ENCODE measurements at regions not wholly inside any gene's neighbourhood (a gene's known extent, or its start where the extent isn't known, plus 50 kb on each side); places are given as distances from the start of the nearest gene placed in this dataset.
A peak's percentile ranks its signal among the peaks of the same experiment; 100 is the strongest.

DNA sequence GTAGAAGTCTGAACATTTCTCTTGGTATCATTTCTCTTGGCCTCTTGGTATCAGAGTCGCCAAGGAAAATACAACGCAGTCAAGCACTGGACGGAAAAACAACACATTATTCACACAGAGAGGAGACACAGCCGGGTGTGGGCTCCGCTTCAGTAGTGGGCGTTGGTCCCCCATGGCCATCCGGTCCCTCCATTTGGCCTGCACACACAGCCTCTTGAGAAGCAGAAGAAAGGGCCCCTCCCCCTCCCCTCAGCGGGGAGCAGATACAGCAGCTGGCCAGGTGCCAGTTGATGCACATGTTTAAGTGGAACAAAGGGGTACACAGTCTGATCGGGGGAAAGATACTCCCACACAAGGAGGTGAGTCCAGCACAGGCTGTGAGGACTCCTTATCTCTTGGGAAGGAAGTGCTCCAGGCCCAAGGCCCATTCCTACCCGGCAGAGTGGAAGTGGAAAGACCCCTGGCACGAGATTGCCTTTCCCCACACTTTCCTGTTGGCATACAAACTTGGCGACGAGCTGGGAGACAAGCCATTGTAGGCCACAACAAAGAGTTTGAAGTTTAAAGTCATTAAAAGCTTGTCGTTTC lies 311.3 kb downstream of the FAM72C start:
- Histone ChIP-seq H2BK5ac (ENCODE audit: low read depth, low read length) (no peak overlapping the region), H3K4me3 (ENCODE audit: extremely low read depth in 1 of 4, insufficient read depth in 2 of 4, low read depth in 3 of 4, low read length in 4 of 4) (no peak overlapping the region), H3K4me1 (replicated peaks in 1 of 4; ENCODE audit: control insufficient read depth in 3 of 4, insufficient read depth in 4 of 4, low read length in 3 of 4) (no peaks in the 10 kb centered on the region), H3K79me2 (ENCODE audit: control insufficient read depth in 1 of 2, insufficient read depth in 2 of 2, low read length in 2 of 2) (no peaks in the 10 kb centered on the region), H2AFZ (ENCODE audit: low read length) (no peak overlapping the region), H3K27me3 (replicated peaks in 1 of 4; ENCODE audit: control insufficient read depth in 3 of 4, extremely low read depth in 1 of 4, insufficient read depth in 3 of 4, low read length in 3 of 4) (no peaks in the 10 kb centered on the region), H3K23ac (ENCODE audit: insufficient read length) (no peak overlapping the region), H3K9me3 (ENCODE audit: insufficient read depth in 2 of 2, low read depth in 1 of 2, low read length in 1 of 2) (peaks cover 0 to 43% of the 10 kb centered on the region in 2 experiments; a peak in 2 of 4 replicates), H3K14ac (ENCODE audit: insufficient read length) (no peak overlapping the region), H3K4me2 (ENCODE audit: insufficient read depth in 1 of 2, low read depth in 2 of 2, low read length in 2 of 2) (peak overlapping the region in 1 of 2 experiments; percentile 41; a peak in 1 of 4 replicates), H3K27ac (ENCODE audit: low read depth, low read length) (no peak overlapping the region), H3K18ac (ENCODE audit: extremely low read depth, low read length) (no peak overlapping the region), H2BK120ac (replicated peaks; ENCODE audit: low read depth, low read length) (no peak overlapping the region), H4K8ac (ENCODE audit: extremely low read depth, insufficient read depth, low read length) (no peak overlapping the region), H3K4ac (replicated peaks; ENCODE audit: insufficient read length, low read depth, low read length) (no peak overlapping the region), H2BK12ac (ENCODE audit: low read depth, low read length) (no peak overlapping the region), H3K23me2 (ENCODE audit: low read depth, low read length) (peaks cover 3% of the 10 kb centered on the region; the same call in 1 of the 2 replicates), H3K36me3 (ENCODE audit: control insufficient read depth in 2 of 4, insufficient read depth in 4 of 4, low read length in 3 of 4) (no peaks in the 10 kb centered on the region), H2AK5ac (ENCODE audit: low read depth, low read length) (no peak overlapping the region), H4K91ac (replicated peaks; ENCODE audit: insufficient read length, low read length) (no peak overlapping the region), H4K20me1 (replicated peaks in 1 of 2; ENCODE audit: control insufficient read depth in 1 of 2, insufficient read depth in 2 of 2, low read length in 2 of 2) (no peaks in the 10 kb centered on the region), H3K79me1 (ENCODE audit: low read depth, low read length) (no peaks in the 10 kb centered on the region), H2BK20ac (ENCODE audit: low read length) (no peak overlapping the region), H4K5ac (ENCODE audit: insufficient read length, low read depth, low read length) (no peak overlapping the region), H2BK15ac (ENCODE audit: low read length) (no peak overlapping the region), H3K9ac (replicated peaks in 1 of 4; ENCODE audit: extremely low read depth in 1 of 4, low read depth in 3 of 4, low read length in 3 of 4) (no peak overlapping the region), H3K56ac (replicated peaks; ENCODE audit: insufficient read length, low read depth, low read length) (no peak overlapping the region)
- ChIA-PET CTCF (ENCODE audit: partially characterized antibody) (no interaction called here), POLR2A (ENCODE audit: partially characterized antibody) (no interaction called here)
- DNase-seq (ENCODE audit: low read depth in 1 of 2, low spot score in 2 of 2) (no peak), FAIRE-seq (no peak)
- WGBS, 2 experiments (ENCODE audit: extremely low coverage in 1 of 2, insufficient coverage in 1 of 2, insufficient read length in 1 of 2, insufficient replicate concordance in 2 of 2, low coverage in 1 of 2, low lambda C conversion rate in 2 of 2, missing lambda C conversion rate in 1 of 2): 83% methylated on average over 5 of the region's 14 CpGs; no CpG with 5 or more reads in 1 of the 2 experiments
- TF ChIP-seq, protein P1, sequence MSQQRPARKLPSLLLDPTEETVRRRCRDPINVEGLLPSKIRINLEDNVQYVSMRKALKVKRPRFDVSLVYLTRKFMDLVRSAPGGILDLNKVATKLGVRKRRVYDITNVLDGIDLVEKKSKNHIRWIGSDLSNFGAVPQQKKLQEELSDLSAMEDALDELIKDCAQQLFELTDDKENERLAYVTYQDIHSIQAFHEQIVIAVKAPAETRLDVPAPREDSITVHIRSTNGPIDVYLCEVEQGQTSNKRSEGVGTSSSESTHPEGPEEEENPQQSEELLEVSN (IDR thresholded peaks at IDR 0.05): no peak
- no peak for TF ChIP-seq CREB1 (IDR thresholded peaks at IDR 0.05)
- no peak for TF ChIP-seq JUN (IDR thresholded peaks at IDR 0.05; ENCODE audit: low read depth, low read length)
- TF ChIP-seq, protein P2, sequence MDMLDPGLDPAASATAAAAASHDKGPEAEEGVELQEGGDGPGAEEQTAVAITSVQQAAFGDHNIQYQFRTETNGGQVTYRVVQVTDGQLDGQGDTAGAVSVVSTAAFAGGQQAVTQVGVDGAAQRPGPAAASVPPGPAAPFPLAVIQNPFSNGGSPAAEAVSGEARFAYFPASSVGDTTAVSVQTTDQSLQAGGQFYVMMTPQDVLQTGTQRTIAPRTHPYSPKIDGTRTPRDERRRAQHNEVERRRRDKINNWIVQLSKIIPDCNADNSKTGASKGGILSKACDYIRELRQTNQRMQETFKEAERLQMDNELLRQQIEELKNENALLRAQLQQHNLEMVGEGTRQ (IDR thresholded peaks at IDR 0.05; ENCODE audit: low read length): no peak
- TF ChIP-seq, protein P3, sequence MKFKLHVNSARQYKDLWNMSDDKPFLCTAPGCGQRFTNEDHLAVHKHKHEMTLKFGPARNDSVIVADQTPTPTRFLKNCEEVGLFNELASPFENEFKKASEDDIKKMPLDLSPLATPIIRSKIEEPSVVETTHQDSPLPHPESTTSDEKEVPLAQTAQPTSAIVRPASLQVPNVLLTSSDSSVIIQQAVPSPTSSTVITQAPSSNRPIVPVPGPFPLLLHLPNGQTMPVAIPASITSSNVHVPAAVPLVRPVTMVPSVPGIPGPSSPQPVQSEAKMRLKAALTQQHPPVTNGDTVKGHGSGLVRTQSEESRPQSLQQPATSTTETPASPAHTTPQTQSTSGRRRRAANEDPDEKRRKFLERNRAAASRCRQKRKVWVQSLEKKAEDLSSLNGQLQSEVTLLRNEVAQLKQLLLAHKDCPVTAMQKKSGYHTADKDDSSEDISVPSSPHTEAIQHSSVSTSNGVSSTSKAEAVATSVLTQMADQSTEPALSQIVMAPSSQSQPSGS (IDR thresholded peaks at IDR 0.05; ENCODE audit: low read length): no peak
- TF ChIP-seq SP2 (IDR thresholded peaks at IDR 0.05; ENCODE audit: low read length): no peak
- no peak for TF ChIP-seq GABPA (IDR thresholded peaks at IDR 0.05; ENCODE audit: borderline replicate concordance, insufficient read depth, low read length)
- no peak for TF ChIP-seq JUND (IDR thresholded peaks at IDR 0.05; ENCODE audit: low read length)
- TF ChIP-seq CEBPB (IDR thresholded peaks at IDR 0.05; ENCODE audit: low read depth, low read length): no peak
- no peak for TF ChIP-seq SP1 (IDR thresholded peaks at IDR 0.05; ENCODE audit: low read depth, low read length)
- TF ChIP-seq CTBP2 (IDR thresholded peaks at IDR 0.05; ENCODE audit: borderline replicate concordance, insufficient read depth, insufficient read length, low read length): no peak
